Heart left ventricle (tissue), 16 donors: ENCODE measurements at regions not wholly inside any gene's neighbourhood (a gene's known extent, or its start where the extent isn't known, plus 50 kb on each side); places are given as distances from the start of the nearest gene placed in this dataset.

Experiments used
- ATAC-seq, 4 donors: fragments of 200-7000 bp; cut with Tn5 transposase; one replicate each; pipeline ENCODE4 v1.9.1; 2020 to 2022; ENCODE audit warnings: moderate library complexity in 4 of 4, mild to moderate bottlenecking in 3 of 4, moderate number of reproducible peaks in 1 of 4
- DNase-seq, 5 donors: peaks; one replicate each; pipeline ENCODE4 v3.0.0-alpha.2; 2020
- H3K27ac ChIP-seq, 12 donors: fragments of 200-600 bp; sonication (generic) in 4 of 12; one replicate each; pipeline versions ENCODE4 v1.5.0 to v1.8.0; 2016 to 2022; ENCODE audit warnings: mild to moderate bottlenecking in 2 of 12
- H3K27me3 ChIP-seq, 9 donors: fragments of 200-600 bp; sonication (generic) in 2 of 9; one replicate each; pipeline versions ENCODE4 v1.5.1 to v1.8.0; 2016 to 2022; ENCODE audit warnings: mild to moderate bottlenecking in 3 of 9
- H3K36me3 ChIP-seq, 9 donors: fragments of 200-600 bp; sonication (generic) in 2 of 9; one replicate each; pipeline versions ENCODE4 v1.5.0 to v1.8.0; 2018 to 2022; ENCODE audit warnings: mild to moderate bottlenecking in 2 of 9
- H3K4me1 ChIP-seq, 12 donors: fragments of 200-600 bp; sonication (generic) in 4 of 12; one replicate each; pipeline versions ENCODE4 v1.5.0 to v1.8.0; 2016 to 2022; ENCODE audit warnings: mild to moderate bottlenecking in 3 of 12
- H3K4me3 ChIP-seq, 12 donors: fragments of 200-600 bp; sonication (generic) in 4 of 12; one replicate each; pipeline versions ENCODE4 v1.5.0 to v1.8.0; 2017 to 2022; ENCODE audit warnings: mild to moderate bottlenecking in 9 of 12, moderate library complexity in 4 of 12
- H3K9me3 ChIP-seq, 12 donors: fragments of 200-600 bp; sonication (generic) in 4 of 12; one replicate each; pipeline versions ENCODE4 v1.5.0 to v1.8.0; 2016 to 2022; ENCODE audit warnings: mild to moderate bottlenecking in 1 of 12
- POLR2A ChIP-seq, 2 donors: fragments of 450-650 bp; IDR thresholded peaks; one replicate each; pipeline ENCODE4 v1.6.1; 2017; ENCODE audit warnings: antibody characterized with exemption in 2 of 2, mild to moderate bottlenecking in 2 of 2, moderate library complexity in 2 of 2
- WGBS, 4 donors: extraction: QIAGEN DNeasy Blood & Tissue Kit in 2 of 4; methylation state at CpG; one replicate each; pipeline versions ENCODE4 v1.1.5 to v1.1.7; 2013 to 2018; 5-methylcytosine and 5-hydroxymethylcytosine counted together
- intact Hi-C, 10 donors: fragments of 100-400 bp; cut with DNase I; formaldehyde crosslinking; loops; one replicate each; pipeline versions ENCODE4 v1.11.1 to v1.14.2; 2022
- TF ChIP-seq, protein P1 (sequence below), 12 donors: fragments of 200-600 bp; sonication (generic) in 4 of 12; IDR thresholded peaks; one replicate each; pipeline versions ENCODE4 v1.5.0 to v1.8.0; 2018 to 2022; ENCODE audit warnings: antibody characterized with exemption in 12 of 12, mild to moderate bottlenecking in 5 of 12
- donor health status: ischemic (EF 13 %, LVEDD 7.1; RV severe dilation, severe dysfunction).
- donor health status: healthy with polysubstance abuse.
- donor health status: DM: no; HTN: yes; CAD: no.
- donor health status: DM: no; HTN: no; CAD: no.
- donor health status: ischemic (EF 25% LVEDD 6.9; RV normal size, moderate dysfunction).
- donor health status: ischemic (EF 25% LVEDD 5.7; RV mildly dilated, moderate dysfunction).
- donor health status: healthy.
- donor health status: DM: yes; HTN: yes; CAD: no.
- donor health status: ischemic (EF 35%, LVEDD 5.7; RV mildly dilated, moderate dysfunction).
- donor health status: nonischemic (EF 11% LVEDD 7.7; RV severe dilation, severe dysfunction).
- donor health status: DM: yes; HTN: yes; CAD: no.
- donor health status: PGD.
- donor health status: ischemic (EF 29% LVEDD 5.4; RV normal size, mild dysfunction).
- donor health status: nonischemic (EF 23%, LVEDD 6.1; RV moderate dilation, normal function).

DNA sequence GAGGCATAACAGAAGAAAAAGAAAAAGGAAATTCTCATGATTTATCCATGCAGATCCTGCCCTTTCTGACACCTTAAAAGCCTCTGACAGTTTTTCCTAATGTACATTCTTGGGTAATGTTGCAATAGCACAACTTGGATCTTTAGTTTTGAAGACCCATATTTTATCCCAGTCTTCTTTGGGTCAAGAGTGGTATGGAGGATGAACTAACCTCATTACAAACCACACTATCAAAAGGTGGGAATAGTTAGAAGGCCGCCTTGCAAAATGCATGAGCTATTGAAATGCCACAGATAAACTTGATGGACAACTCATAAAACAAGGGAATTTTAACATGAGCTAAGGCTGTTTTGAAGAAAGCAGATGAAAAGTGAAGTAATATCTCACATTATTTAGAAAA, 1479.8 kb upstream of the ACVR2A start:
- H3K36me3 ChIP-seq, result no peaks in the 10 kb centered on the region
- TF ChIP-seq POLR2A (IDR thresholded peaks at IDR 0.05), result no peak
- TF ChIP-seq, protein P1, sequence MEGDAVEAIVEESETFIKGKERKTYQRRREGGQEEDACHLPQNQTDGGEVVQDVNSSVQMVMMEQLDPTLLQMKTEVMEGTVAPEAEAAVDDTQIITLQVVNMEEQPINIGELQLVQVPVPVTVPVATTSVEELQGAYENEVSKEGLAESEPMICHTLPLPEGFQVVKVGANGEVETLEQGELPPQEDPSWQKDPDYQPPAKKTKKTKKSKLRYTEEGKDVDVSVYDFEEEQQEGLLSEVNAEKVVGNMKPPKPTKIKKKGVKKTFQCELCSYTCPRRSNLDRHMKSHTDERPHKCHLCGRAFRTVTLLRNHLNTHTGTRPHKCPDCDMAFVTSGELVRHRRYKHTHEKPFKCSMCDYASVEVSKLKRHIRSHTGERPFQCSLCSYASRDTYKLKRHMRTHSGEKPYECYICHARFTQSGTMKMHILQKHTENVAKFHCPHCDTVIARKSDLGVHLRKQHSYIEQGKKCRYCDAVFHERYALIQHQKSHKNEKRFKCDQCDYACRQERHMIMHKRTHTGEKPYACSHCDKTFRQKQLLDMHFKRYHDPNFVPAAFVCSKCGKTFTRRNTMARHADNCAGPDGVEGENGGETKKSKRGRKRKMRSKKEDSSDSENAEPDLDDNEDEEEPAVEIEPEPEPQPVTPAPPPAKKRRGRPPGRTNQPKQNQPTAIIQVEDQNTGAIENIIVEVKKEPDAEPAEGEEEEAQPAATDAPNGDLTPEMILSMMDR (IDR thresholded peaks at IDR 0.05), result no peak
- no peak overlapping the region for H3K4me3 ChIP-seq
- ATAC-seq (no peak), DNase-seq (no peak)
- H3K4me1 ChIP-seq, result no peaks in the 10 kb centered on the region
- WGBS, 4 donors, result 89 to 100% (median 93%) methylated on average over 1 of the region's 1 CpG
- H3K27ac ChIP-seq, result no peak overlapping the region
- H3K27me3 ChIP-seq, result no peaks in the 10 kb centered on the region
- intact Hi-C loops, result no loop called here
- peaks cover 0 to 7% (median 0%) of the 10 kb centered on the region in 12 donors for H3K9me3 ChIP-seq

DNA sequence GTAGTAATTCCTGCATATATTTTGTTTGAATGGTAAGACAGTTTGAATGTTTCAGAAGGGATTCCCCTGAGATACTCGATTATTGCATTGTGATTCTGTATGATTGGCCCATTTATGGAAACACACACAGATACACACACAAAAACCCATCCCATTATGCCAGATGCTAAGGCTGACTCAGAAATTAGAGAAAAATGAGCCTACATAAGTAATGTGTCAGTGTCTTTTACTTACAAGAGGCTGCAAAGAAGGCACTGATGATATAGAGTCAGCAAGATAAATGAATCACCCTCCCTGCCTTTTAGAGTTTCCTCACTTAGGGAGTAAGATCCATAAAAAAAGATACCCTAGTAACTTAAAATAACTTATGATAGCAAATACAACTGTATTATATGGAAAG, 1481.1 kb upstream of the ACVR2A start:
- WGBS, 4 donors, result 58 to 73% (median 66%) methylated on average over 1 of the region's 1 CpG
- intact Hi-C loops, result no loop called here
- no peaks in the 10 kb centered on the region for H3K4me1 ChIP-seq
- H3K36me3 ChIP-seq, result no peaks in the 10 kb centered on the region
- TF ChIP-seq, protein P1 (IDR thresholded peaks at IDR 0.05), result no peak
- TF ChIP-seq POLR2A (IDR thresholded peaks at IDR 0.05), result no peak
- H3K4me3 ChIP-seq, result no peak overlapping the region
- H3K9me3 ChIP-seq, result peaks cover 0 to 10% (median 0%) of the 10 kb centered on the region in 12 donors
- H3K27me3 ChIP-seq, result no peaks in the 10 kb centered on the region
- DNase-seq, result no peak
- no peak for ATAC-seq
- H3K27ac ChIP-seq, result no peak overlapping the region

DNA sequence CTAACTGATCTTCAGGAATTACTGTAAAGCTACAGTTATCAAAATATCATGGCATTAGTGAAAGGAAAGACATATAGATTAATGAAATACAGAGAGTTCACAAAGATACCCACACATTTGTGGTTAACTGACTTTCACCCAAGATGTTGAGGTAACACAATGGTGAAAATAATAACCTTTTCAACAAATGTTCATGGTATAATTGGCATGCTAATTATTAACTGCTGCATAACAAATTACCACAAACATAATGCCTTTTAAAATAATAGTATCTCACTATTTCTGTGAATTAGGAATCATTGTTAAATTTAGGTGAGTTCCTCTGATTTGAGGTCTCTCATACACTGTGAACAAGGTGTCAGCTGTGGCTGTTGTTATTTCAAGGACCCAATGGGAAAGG, 1493.1 kb upstream of the ACVR2A start:
- H3K4me3 ChIP-seq, result no peak overlapping the region
- no peak for DNase-seq
- no peaks in the 10 kb centered on the region for H3K9me3 ChIP-seq
- no peaks in the 10 kb centered on the region for H3K4me1 ChIP-seq
- no peak overlapping the region for H3K27ac ChIP-seq
- no peak for ATAC-seq
- no peaks in the 10 kb centered on the region for H3K27me3 ChIP-seq
- H3K36me3 ChIP-seq, result no peaks in the 10 kb centered on the region
- intact Hi-C loops, result no loop called here
- TF ChIP-seq POLR2A (IDR thresholded peaks at IDR 0.05), result no peak
- TF ChIP-seq, protein P1 (IDR thresholded peaks at IDR 0.05), result no peak

DNA sequence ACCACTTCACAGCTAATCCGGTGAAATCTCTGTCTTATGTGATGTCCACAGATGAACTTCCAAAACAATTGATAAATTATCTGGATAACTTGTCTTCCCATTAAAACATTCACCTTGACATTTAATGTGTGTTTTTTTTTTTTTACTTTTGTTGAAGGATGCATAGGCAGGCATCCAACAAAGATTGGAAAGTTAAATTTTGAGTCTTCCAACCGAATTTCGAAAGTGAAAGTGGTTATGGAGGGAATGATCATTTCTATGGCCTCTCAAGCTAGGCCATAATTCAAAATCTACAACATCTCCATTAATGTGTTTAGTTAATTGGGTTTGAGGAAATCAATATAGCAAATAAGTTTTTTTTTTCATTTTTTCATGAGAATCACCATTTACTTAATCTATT, 1495.5 kb upstream of the ACVR2A start:
- WGBS, 4 donors, result 78 to 82% (median 80%) methylated on average over 3 of the region's 3 CpGs
- intact Hi-C loops, result no loop called here
- no peaks in the 10 kb centered on the region for H3K4me1 ChIP-seq

More for the DNA sequence above, 1495.5 kb upstream of the ACVR2A start:
- Histone ChIP-seq H3K27me3 (no peaks in the 10 kb centered on the region), H3K9me3 (no peaks in the 10 kb centered on the region), H3K36me3 (no peaks in the 10 kb centered on the region), H3K4me3 (no peak overlapping the region), H3K27ac (no peak overlapping the region)
- TF ChIP-seq, protein P1 (IDR thresholded peaks at IDR 0.05), result no peak
- TF ChIP-seq POLR2A (IDR thresholded peaks at IDR 0.05), result no peak
- DNase-seq (no peak), ATAC-seq (no peak)
